ENCODE measurements at regions not wholly inside any gene's neighbourhood (a gene's known extent, or its start where the extent isn't known, plus 50 kb on each side); places are given as distances from the start of the nearest gene placed in this dataset.

GRCh38 chr1:232464325-232464724 lies 165.6 kb downstream of the SIPA1L2 start:
- TF ChIP-seq EZH2 (IDR thresholded peaks at IDR 0.05; ENCODE audit: low read length): no peak
- TF ChIP-seq CTCF (optimal IDR thresholded peaks at IDR 0.05 in 1 of 3, IDR thresholded peaks at IDR 0.05 in 1 of 3, conservative IDR thresholded peaks at IDR 0.05 in 1 of 3; ENCODE audit: extremely low read depth in 1 of 3, insufficient read depth in 2 of 3, low read length in 3 of 3): no peak

All from keratinocyte (primary cell).